SK-N-MC (cell line): ENCODE measurements at regions not wholly inside any gene's neighbourhood (a gene's known extent, or its start where the extent isn't known, plus 50 kb on each side); places are given as distances from the start of the nearest gene placed in this dataset.

Experiments
- EZH2 ChIP-seq: fragments of 200-600 bp; sonication (generic); IDR thresholded peaks from one replicate; pipeline ENCODE4 v1.6.1; 2017; ENCODE audit warnings: antibody characterized with exemption
- FOXP2 ChIP-seq: optimal IDR thresholded peaks from 2 replicates; pipeline ENCODE3; 2011; ENCODE audit warnings: mild to moderate bottlenecking, moderate library complexity; ENCODE audit not compliant: insufficient read depth; ENCODE audit errors: extremely low read length, control extremely low read depth
- POLR2AphosphoS5 ChIP-seq: IDR thresholded peaks from 2 replicates; pipeline ENCODE4 v1.6.1; 2012; ENCODE audit warnings: mild to moderate bottlenecking, low read depth, low read length, borderline replicate concordance

GRCh38 chr5:159536166-159536565 lies 205.9 kb upstream of the IL12B start:
- no peak for TF ChIP-seq POLR2AphosphoS5
- TF ChIP-seq EZH2: no peak
- no peak for TF ChIP-seq FOXP2
